HFFc6 (cell line): ENCODE measurements at regions not wholly inside any gene's neighbourhood (a gene's known extent, or its start where the extent isn't known, plus 50 kb on each side); places are given as distances from the start of the nearest gene placed in this dataset.

ENCODE experiments used
- DNase-seq: peaks from one replicate; pipeline ENCODE4 v3.0.0-alpha.2; 2018
- H3K27ac Mint-ChIP-seq: 2 replicates; pipeline ENCODE4 v1.8.0; 2020; ENCODE audit warnings: mild to moderate bottlenecking, mixed read lengths
- H3K27me3 Mint-ChIP-seq: 2 replicates; pipeline ENCODE4 v1.8.0; 2021; ENCODE audit warnings: mild to moderate bottlenecking, moderate library complexity, mixed read lengths; ENCODE audit not compliant: insufficient read depth
- H3K36me3 Mint-ChIP-seq: 2 replicates; pipeline ENCODE4 v1.8.0; 2021; ENCODE audit warnings: low read depth, mixed read lengths
- H3K4me1 Mint-ChIP-seq: 2 replicates; pipeline ENCODE4 v1.8.0; 2020; ENCODE audit warnings: low read depth, mixed read lengths
- H3K4me3 Mint-ChIP-seq: 2 replicates; pipeline ENCODE4 v1.8.0; 2020; ENCODE audit warnings: mild to moderate bottlenecking, moderate library complexity, mixed read lengths
- H3K9me3 Mint-ChIP-seq: 2 replicates; pipeline ENCODE4 v1.8.0; 2020; ENCODE audit warnings: mild to moderate bottlenecking, mixed read lengths
- CTCF ChIP-seq: fragments of 200-600 bp; sonication (generic); IDR thresholded peaks from 2 replicates; pipeline ENCODE4 v1.5.0; 2021; ENCODE audit warnings: antibody characterized with exemption, mild to moderate bottlenecking

- no peak overlapping the region for H3K4me3 Mint-ChIP-seq
- no peaks in the 10 kb centered on the region for H3K9me3 Mint-ChIP-seq
- no peaks in the 10 kb centered on the region; the same call in 1 of the 2 replicates for H3K36me3 Mint-ChIP-seq
- no peaks in the 10 kb centered on the region for H3K27me3 Mint-ChIP-seq
- peaks cover 30% of the 10 kb centered on the region for H3K4me1 Mint-ChIP-seq
- no peak for TF ChIP-seq CTCF
- DNase-seq: no peak
- 0 out of 2 replicates have a peak overlapping the region, but pooled peaks have one; percentile 3 for H3K27ac Mint-ChIP-seq
Measured at GRCh38 chr18:61742565-61743429, 150.0 kb downstream of the RNF152 start.

GRCh38 chr18:61741881-61742454 lies 150.8 kb downstream of the RNF152 start:
- peaks cover 31% of the 10 kb centered on the region for H3K4me1 Mint-ChIP-seq
- H3K27me3 Mint-ChIP-seq: no peaks in the 10 kb centered on the region
- no peak for TF ChIP-seq CTCF
- 0 out of 2 replicates have a peak overlapping the region, but pooled peaks have one; percentile 3 for H3K27ac Mint-ChIP-seq
- no peaks in the 10 kb centered on the region; the same call in 1 of the 2 replicates for H3K36me3 Mint-ChIP-seq
- H3K4me3 Mint-ChIP-seq: no peak overlapping the region
- DNase-seq: no peak
- no peaks in the 10 kb centered on the region for H3K9me3 Mint-ChIP-seq

GRCh38 chr18:61738488-61738887 lies 154.3 kb downstream of the RNF152 start:
- Mint-ChIP-seq H3K4me3 (no peak overlapping the region), H3K27me3 (peaks cover 2% of the 10 kb centered on the region; the same call in 1 of the 2 replicates), H3K27ac (0 out of 2 replicates have a peak overlapping the region, but pooled peaks have one; percentile 25), H3K9me3 (no peaks in the 10 kb centered on the region), H3K36me3 (no peaks in the 10 kb centered on the region; the same call in 1 of the 2 replicates), H3K4me1 (peaks cover 41% of the 10 kb centered on the region)
- TF ChIP-seq CTCF: no peak
- peak; percentile 22 for DNase-seq

- no peak for DNase-seq
- H3K9me3 Mint-ChIP-seq: no peaks in the 10 kb centered on the region
- H3K27ac Mint-ChIP-seq: no peak overlapping the region
Measured at GRCh38 chr18:61738042-61738441, 154.8 kb downstream of the RNF152 start.

GRCh38 chr18:61736133-61736532 lies 156.7 kb downstream of the RNF152 start:
- TF ChIP-seq CTCF: no peak
- H3K4me1 Mint-ChIP-seq: peaks cover 40% of the 10 kb centered on the region
- no peak overlapping the region for H3K4me3 Mint-ChIP-seq
- H3K27ac Mint-ChIP-seq: no peak overlapping the region
- peaks cover 2% of the 10 kb centered on the region; the same call in 1 of the 2 replicates for H3K27me3 Mint-ChIP-seq
- H3K9me3 Mint-ChIP-seq: no peaks in the 10 kb centered on the region
- H3K36me3 Mint-ChIP-seq: no peaks in the 10 kb centered on the region; the same call in 1 of the 2 replicates
- DNase-seq: no peak

More at GRCh38 chr18:61738042-61738441, 154.8 kb downstream of the RNF152 start:
- no peak overlapping the region for H3K4me3 Mint-ChIP-seq
- TF ChIP-seq CTCF: no peak
- H3K4me1 Mint-ChIP-seq: peaks cover 46% of the 10 kb centered on the region
- H3K27me3 Mint-ChIP-seq: peaks cover 2% of the 10 kb centered on the region; the same call in 1 of the 2 replicates
- H3K36me3 Mint-ChIP-seq: no peaks in the 10 kb centered on the region; the same call in 1 of the 2 replicates
